ENCODE measurements at regions not wholly inside any gene's neighbourhood (a gene's known extent, or its start where the extent isn't known, plus 50 kb on each side); places are given as distances from the start of the nearest gene placed in this dataset.

DNA sequence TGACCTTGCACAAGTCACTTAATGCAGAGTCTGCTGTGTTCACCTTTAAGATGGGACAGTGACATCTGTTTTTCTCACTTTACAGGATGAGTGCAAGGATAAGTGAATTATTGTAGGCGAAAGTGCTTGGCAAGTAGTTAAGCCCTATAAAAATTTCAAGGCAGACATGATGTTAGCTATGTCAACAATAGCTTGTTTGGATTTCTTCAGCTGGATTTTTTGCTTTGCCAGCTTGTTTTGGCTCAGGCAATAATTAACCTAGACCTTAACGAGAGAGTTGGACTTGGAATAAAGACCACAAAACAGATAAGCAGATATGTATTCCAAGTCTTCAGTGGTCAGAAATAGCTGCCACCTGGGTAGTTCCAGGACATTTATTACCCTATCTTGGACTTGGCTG, 255.2 kb downstream of the ARL4A start:
- ATAC-seq (no peak), DNase-seq (no peak)
- H3K9me3 Mint-ChIP-seq, result peaks cover 0 to 9% (median 3%) of the 10 kb centered on the region in 9 donors
- POLR2A ChIA-PET, result no interaction called here
- peaks cover 2 to 12% (median 7%) of the 10 kb centered on the region in 5 donors for H3K27me3 Mint-ChIP-seq
- H3K4me3 Mint-ChIP-seq, result no peak overlapping the region
- no peaks in the 10 kb centered on the region for H3K4me1 Mint-ChIP-seq
- no peaks in the 10 kb centered on the region for H3K36me3 Mint-ChIP-seq
- H3K27ac Mint-ChIP-seq, result no peak overlapping the region

- Mint-ChIP-seq H3K4me3 (no peak overlapping the region), H3K4me1 (no peaks in the 10 kb centered on the region), H3K9me3 (peaks cover 0 to 9% (median 3%) of the 10 kb centered on the region in 9 donors), H3K36me3 (no peaks in the 10 kb centered on the region), H3K27me3 (peaks cover 3 to 12% (median 5%) of the 10 kb centered on the region in 5 donors), H3K27ac (no peak overlapping the region)
- ATAC-seq, result no peak
- POLR2A ChIA-PET, result no interaction called here
- no peak for DNase-seq
Measured at GRCh38 chr7:12943781-12944180, 256.3 kb downstream of the ARL4A start.

DNA sequence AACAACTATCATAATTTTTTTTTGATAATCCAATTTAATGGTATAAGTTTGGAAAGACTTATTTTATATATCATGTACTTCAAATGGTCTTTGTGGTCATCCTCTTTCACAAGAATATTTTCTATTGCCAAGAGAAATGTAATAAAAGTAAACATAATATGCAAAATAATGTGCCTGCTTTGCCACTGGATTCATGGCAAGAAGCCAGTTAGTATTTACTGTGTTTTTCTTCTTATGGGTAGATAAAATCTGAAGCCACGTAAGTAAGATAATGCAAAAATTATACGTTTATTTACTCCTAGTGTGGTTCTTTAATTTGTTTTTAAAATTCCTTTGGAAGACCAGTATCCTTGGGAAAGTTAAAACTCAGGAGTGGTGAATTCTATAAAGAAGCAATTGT, 258.5 kb downstream of the ARL4A start:
- Mint-ChIP-seq H3K27ac (no peak overlapping the region), H3K36me3 (no peaks in the 10 kb centered on the region), H3K27me3 (peaks cover 0 to 2% (median 2%) of the 10 kb centered on the region in 5 donors), H3K4me3 (no peak overlapping the region), H3K9me3 (no peaks in the 10 kb centered on the region), H3K4me1 (no peaks in the 10 kb centered on the region)
- POLR2A ChIA-PET, result no interaction called here
- no peak for DNase-seq
- no peak for ATAC-seq

DNA sequence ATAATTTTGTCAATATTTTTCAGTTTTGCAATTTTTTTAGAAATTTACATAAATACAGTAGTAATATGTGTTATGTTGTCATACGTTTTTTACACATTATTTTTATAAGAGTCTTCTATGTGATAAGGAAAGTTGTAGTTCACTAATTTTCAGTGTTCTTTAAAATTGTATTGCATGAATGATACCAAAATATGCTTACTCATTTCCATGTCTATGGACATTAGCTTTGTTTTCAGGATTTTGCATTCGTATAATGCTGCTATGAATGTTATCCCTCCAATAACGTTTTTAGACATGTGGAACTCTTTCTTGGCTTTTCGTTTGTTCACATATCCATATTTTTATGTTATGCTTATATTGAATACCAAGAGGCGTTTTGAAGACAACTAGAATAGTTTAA, 260.0 kb downstream of the ARL4A start:
- no peaks in the 10 kb centered on the region for H3K9me3 Mint-ChIP-seq
- H3K4me1 Mint-ChIP-seq, result no peaks in the 10 kb centered on the region
- no peaks in the 10 kb centered on the region for H3K36me3 Mint-ChIP-seq
- ATAC-seq (no peak), DNase-seq (no peak)
- POLR2A ChIA-PET, result no interaction called here
- H3K27ac Mint-ChIP-seq, result no peak overlapping the region
- peaks cover 0 to 4% (median 0%) of the 10 kb centered on the region in 5 donors for H3K27me3 Mint-ChIP-seq
- no peak overlapping the region for H3K4me3 Mint-ChIP-seq

DNA sequence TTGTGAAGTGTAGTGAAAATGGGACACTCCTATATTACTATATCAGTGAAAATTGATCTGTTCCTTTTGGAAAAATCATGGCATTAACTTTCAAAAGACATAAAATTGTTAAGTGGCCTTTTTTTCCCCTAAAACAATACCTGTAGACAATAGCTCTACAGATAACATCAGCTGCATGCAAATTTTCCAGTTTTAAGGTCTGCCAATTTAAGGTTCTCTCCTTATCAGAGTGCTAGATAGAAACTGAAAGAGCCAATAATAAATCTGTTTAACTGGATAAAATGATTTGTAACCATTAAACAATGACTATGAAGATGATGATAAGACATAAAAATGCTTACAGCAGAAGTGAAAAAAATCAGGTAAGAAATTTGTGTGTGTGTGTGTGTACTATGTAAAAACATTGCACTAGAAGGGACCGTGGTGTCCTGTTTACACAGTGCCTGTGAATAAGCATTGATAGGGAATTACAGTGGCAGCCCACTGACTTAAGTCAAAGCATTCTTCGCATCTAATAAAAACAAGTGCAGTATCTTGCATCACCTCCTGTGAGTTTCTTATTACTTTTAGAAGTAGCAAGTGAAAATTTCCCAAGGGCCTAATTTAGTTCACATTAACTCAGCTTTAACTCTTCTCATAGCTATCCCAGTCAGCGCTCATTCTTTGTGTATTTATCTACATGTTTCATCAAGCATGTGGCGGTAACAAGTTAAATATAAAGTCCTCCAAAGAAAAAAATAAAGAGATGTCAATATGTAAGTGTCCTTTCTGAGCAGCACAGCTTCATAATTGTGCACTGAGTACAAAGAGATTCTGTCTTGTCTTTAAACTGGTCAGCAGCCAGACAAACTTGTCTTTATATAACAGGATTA, 261.9 kb downstream of the ARL4A start:
- H3K27me3 Mint-ChIP-seq, result peaks cover 0 to 2% (median 0%) of the 10 kb centered on the region in 5 donors
- no peaks in the 10 kb centered on the region for H3K9me3 Mint-ChIP-seq
- no peak overlapping the region for H3K27ac Mint-ChIP-seq
- ATAC-seq (no peak), DNase-seq (no peak)
- H3K4me3 Mint-ChIP-seq, result no peak overlapping the region
- POLR2A ChIA-PET, result no interaction called here
- H3K36me3 Mint-ChIP-seq, result no peaks in the 10 kb centered on the region
- no peaks in the 10 kb centered on the region for H3K4me1 Mint-ChIP-seq

GRCh38 chr7:12951397-12951801, 264.0 kb downstream of the ARL4A start:
- POLR2A ChIA-PET, result no interaction called here
- H3K36me3 Mint-ChIP-seq, result no peaks in the 10 kb centered on the region
- H3K27ac Mint-ChIP-seq, result no peak overlapping the region
- H3K27me3 Mint-ChIP-seq, result peaks cover 0 to 3% (median 2%) of the 10 kb centered on the region in 5 donors
- ATAC-seq, result no peak
- no peak overlapping the region for H3K4me3 Mint-ChIP-seq
- H3K4me1 Mint-ChIP-seq, result no peaks in the 10 kb centered on the region
- no peak for DNase-seq
- H3K9me3 Mint-ChIP-seq, result no peaks in the 10 kb centered on the region

DNA sequence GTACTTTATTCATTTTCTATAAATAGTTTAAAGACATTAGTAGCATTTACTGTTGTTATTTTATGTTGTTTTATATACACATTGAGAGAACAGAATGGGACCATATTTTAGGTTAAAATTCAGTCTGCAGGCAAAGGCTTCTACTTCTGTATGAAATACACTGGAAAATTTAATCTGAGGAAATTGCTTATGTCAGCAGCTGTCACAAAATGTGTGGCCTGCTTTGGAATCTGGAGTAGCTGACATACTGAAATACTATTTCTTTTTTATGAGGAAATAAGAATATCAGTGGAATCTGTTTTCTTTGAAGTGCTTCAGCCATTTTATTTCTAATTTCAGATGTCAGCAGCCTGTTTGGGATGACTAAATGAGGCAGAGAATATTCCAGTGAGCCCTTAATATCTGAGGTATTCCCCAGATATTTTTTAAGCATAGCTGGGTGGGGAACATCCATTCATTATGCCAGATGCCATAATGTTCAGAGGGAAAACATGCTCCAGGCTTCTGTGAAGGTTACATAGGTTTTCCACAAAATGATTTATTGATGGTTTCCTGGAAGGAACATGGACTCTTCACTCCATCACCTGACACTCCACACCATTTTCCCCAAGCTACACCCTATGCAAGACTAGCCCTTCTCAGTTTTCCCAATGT, 267.1 kb downstream of the ARL4A start:
- Mint-ChIP-seq H3K27ac (no peak overlapping the region), H3K36me3 (no peaks in the 10 kb centered on the region), H3K4me3 (no peak overlapping the region), H3K9me3 (no peaks in the 10 kb centered on the region), H3K27me3 (peaks cover 0 to 3% (median under 1%) of the 10 kb centered on the region in 5 donors), H3K4me1 (no peaks in the 10 kb centered on the region)
- DNase-seq, result no peak
- POLR2A ChIA-PET, result interaction anchor here (0.9 kb wide), 1 partner anchor 10 kb away, joined by 3 read pairs; no protein-coding TSS in a partner anchor
- no peak for ATAC-seq

DNA sequence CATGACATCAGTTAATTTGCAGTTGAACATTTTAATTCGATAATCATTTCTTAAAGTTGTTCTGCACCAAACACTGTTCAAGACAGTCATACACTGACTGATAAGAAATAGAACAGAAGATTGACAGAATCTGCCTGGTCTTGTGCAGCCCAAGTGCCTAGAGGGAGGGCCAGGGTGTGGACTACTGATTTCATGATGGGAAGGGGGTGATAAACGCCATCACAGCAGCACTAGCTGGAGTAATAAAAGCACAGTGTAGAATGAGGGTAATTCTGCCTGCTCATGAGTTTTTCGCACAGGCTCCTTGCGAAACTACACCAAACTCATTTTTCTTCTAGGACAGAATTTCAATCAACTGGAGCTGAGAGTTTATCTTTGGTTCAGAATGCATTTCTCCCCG, 270.1 kb downstream of the ARL4A start:
- Mint-ChIP-seq H3K4me1 (no peaks in the 10 kb centered on the region), H3K36me3 (no peaks in the 10 kb centered on the region), H3K27ac (no peak overlapping the region), H3K9me3 (no peaks in the 10 kb centered on the region), H3K27me3 (peaks cover 0 to 3% (median 2%) of the 10 kb centered on the region in 5 donors), H3K4me3 (no peak overlapping the region)
- POLR2A ChIA-PET, result no interaction called here
- ATAC-seq, result no peak
- no peak for DNase-seq

- ATAC-seq (no peak), DNase-seq (no peak)
- no peaks in the 10 kb centered on the region for H3K4me1 Mint-ChIP-seq
- POLR2A ChIA-PET, result no interaction called here
- no peaks in the 10 kb centered on the region for H3K9me3 Mint-ChIP-seq
- peaks cover 3 to 19% (median 5%) of the 10 kb centered on the region in 5 donors for H3K27me3 Mint-ChIP-seq
- no peaks in the 10 kb centered on the region for H3K36me3 Mint-ChIP-seq
- no peak overlapping the region for H3K4me3 Mint-ChIP-seq
- no peak overlapping the region for H3K27ac Mint-ChIP-seq
Measured at GRCh38 chr7:12961910-12962480, 274.6 kb downstream of the ARL4A start.

DNA sequence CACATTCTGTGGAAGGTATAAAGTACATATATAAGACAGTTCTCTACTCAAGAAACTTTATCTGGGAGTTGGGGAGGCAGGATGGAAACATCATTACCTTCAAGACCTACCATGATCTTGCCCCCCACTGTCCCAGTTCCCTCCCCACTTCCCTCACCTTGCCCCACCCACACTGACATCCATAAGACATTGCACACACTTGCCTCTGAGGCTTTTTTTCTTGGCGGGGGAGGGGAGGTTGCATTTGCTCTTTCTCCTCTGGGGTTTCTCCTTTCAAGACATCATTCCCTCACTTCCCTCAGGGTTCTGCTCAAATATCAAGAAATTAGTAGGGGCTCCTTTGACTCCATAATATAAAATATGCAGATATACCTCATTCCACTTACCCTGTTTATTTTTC, 276.0 kb downstream of the ARL4A start:
- H3K27me3 Mint-ChIP-seq, result peaks cover 3 to 25% (median 5%) of the 10 kb centered on the region in 5 donors
- ATAC-seq (no peak), DNase-seq (no peak)
- POLR2A ChIA-PET, result no interaction called here
- H3K9me3 Mint-ChIP-seq, result no peaks in the 10 kb centered on the region
- H3K36me3 Mint-ChIP-seq, result no peaks in the 10 kb centered on the region
- no peaks in the 10 kb centered on the region for H3K4me1 Mint-ChIP-seq
- no peak overlapping the region for H3K27ac Mint-ChIP-seq
- H3K4me3 Mint-ChIP-seq, result no peak overlapping the region

GRCh38 chr7:12964836-12965235, 277.4 kb downstream of the ARL4A start:
- POLR2A ChIA-PET, result interaction anchor here (1.0 kb wide), 1 partner anchor 10 kb away, joined by 3 read pairs; no protein-coding TSS in a partner anchor
- no peak overlapping the region for H3K27ac Mint-ChIP-seq
- ATAC-seq (no peak), DNase-seq (no peak)
- no peaks in the 10 kb centered on the region for H3K4me1 Mint-ChIP-seq
- H3K4me3 Mint-ChIP-seq, result no peak overlapping the region
- H3K36me3 Mint-ChIP-seq, result no peaks in the 10 kb centered on the region
- peaks cover 3 to 33% (median 5%) of the 10 kb centered on the region in 5 donors for H3K27me3 Mint-ChIP-seq
- no peaks in the 10 kb centered on the region for H3K9me3 Mint-ChIP-seq

DNA sequence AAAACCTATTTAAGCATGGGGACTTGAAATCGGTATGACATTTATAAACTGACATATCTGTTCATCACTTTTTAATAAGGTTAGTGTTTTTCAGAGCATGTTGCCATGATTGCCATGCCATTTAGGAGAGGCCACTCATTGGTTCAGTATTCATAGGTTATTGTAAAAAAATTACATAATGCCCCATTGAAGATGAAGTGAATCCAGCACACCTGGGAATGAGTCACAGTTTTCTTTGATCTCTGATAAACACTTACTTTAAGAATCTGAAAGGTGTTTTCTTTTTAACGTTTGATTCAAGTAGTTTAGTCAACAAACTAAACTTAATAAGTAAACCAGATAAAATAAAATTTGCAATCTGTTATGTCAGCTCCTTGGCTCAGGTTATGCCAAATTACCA, 278.3 kb downstream of the ARL4A start:
- H3K36me3 Mint-ChIP-seq, result no peaks in the 10 kb centered on the region
- H3K4me1 Mint-ChIP-seq, result no peaks in the 10 kb centered on the region
- peaks cover 3 to 41% (median 5%) of the 10 kb centered on the region in 5 donors for H3K27me3 Mint-ChIP-seq
- no peak overlapping the region for H3K4me3 Mint-ChIP-seq
- no peaks in the 10 kb centered on the region for H3K9me3 Mint-ChIP-seq
- DNase-seq, result no peak
- POLR2A ChIA-PET, result no interaction called here
- H3K27ac Mint-ChIP-seq, result no peak overlapping the region
- no peak for ATAC-seq

DNA sequence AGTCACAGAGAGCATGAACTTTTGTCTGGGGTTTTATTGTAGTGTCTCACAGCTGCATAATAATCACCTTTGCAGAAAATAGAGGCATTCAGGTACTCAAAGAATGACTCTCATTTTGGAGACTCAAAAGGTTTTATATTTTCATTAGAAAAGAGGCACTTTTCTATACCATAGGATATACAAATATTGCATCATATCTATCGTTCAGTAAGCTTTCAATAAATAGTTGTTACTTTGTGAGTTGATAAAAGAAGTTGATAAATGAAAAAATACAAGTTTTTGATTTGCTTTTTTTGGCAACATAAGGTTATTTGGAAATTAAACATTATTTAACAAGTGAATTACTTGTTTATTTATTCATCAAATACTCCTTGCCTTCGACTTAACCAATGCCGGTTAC, 279.9 kb downstream of the ARL4A start:
- DNase-seq, result no peak
- POLR2A ChIA-PET, result no interaction called here
- H3K36me3 Mint-ChIP-seq, result no peaks in the 10 kb centered on the region
- no peak overlapping the region for H3K4me3 Mint-ChIP-seq
- no peaks in the 10 kb centered on the region for H3K9me3 Mint-ChIP-seq
- H3K27ac Mint-ChIP-seq, result no peak overlapping the region
- ATAC-seq, result no peak
- no peaks in the 10 kb centered on the region for H3K4me1 Mint-ChIP-seq
- H3K27me3 Mint-ChIP-seq, result peaks cover 5 to 50% (median 12%) of the 10 kb centered on the region in 5 donors
